Coronary artery (tissue), 2 donors: ENCODE measurements at regions not wholly inside any gene's neighbourhood (a gene's known extent, or its start where the extent isn't known, plus 50 kb on each side); places are given as distances from the start of the nearest gene placed in this dataset.

Experiments
- DNase-seq: peaks from one replicate; pipeline ENCODE4 v3.0.0-alpha.2; 2017; ENCODE audit warnings: low spot score
- H3K27ac ChIP-seq, 2 donors: fragments of 200-600 bp; sonication (generic); one replicate each; pipeline ENCODE4 v1.5.1; 2016 to 2019
- H3K4me3 ChIP-seq: fragments of 200-600 bp; sonication (generic); 2 replicates; pipeline ENCODE4 v1.5.1; 2016; ENCODE audit warnings: mild to moderate bottlenecking, moderate library complexity
- TF ChIP-seq, protein P1 (sequence below): fragments of 200-600 bp; sonication (generic); IDR thresholded peaks from one replicate; pipeline ENCODE4 v1.5.1; 2019; ENCODE audit warnings: antibody characterized with exemption

DNA sequence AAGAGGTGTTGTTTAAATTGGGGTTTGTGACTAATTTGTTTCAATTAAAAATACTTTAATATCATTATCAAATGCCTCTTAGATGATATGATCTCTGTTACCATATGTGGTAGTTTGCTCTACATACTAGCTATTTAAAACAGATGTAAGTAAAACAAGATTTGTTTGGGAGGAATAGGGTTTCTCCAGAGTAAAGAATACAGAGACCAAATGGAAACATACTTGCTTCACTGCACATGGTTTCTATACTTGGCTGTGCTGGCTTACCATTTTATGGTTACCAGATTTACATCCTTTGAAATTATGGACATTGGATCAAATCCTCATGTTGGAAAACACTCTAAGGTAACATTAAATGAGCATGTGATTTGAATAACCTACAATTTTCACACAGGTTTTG is 588.3 kb downstream of the CD109 start:
- TF ChIP-seq, protein P1, sequence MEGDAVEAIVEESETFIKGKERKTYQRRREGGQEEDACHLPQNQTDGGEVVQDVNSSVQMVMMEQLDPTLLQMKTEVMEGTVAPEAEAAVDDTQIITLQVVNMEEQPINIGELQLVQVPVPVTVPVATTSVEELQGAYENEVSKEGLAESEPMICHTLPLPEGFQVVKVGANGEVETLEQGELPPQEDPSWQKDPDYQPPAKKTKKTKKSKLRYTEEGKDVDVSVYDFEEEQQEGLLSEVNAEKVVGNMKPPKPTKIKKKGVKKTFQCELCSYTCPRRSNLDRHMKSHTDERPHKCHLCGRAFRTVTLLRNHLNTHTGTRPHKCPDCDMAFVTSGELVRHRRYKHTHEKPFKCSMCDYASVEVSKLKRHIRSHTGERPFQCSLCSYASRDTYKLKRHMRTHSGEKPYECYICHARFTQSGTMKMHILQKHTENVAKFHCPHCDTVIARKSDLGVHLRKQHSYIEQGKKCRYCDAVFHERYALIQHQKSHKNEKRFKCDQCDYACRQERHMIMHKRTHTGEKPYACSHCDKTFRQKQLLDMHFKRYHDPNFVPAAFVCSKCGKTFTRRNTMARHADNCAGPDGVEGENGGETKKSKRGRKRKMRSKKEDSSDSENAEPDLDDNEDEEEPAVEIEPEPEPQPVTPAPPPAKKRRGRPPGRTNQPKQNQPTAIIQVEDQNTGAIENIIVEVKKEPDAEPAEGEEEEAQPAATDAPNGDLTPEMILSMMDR, result no peak
- no peak for DNase-seq
- Histone ChIP-seq H3K27ac (no peak overlapping the region), H3K4me3 (no peak overlapping the region)

- TF ChIP-seq, protein P1, result no peak
- H3K4me3 ChIP-seq, result no peak overlapping the region
- no peak for DNase-seq
- H3K27ac ChIP-seq, result no peak overlapping the region
These were observed 587.5 kb downstream of the CD109 start for GRCh38 chr6:74283532-74283931.

DNA sequence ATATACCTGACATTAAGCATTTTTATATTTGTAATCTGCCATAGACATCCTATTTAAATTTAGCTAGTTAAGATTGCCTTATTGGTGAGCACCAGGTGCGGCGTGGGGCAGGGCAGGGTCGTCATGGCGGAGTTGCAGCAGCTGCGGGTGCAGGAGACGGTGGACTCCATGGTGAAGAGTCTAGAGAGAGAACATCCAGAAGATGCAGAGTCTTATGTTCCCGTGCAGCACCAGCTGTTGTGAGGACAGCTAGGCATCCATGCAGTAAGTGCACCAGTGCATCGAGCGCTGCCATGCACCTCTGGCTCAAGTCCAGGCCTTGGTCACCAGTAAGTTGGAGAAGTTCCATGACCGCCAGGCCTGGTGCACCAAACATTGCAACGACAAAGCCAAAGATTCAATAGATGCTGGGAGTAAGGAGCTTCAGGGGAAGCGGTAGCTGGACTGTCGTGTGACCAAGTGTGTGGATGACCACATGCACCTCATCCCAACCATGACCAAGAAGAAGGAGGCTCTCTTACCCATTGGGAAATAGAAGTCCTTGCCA is 586.2 kb downstream of the CD109 start:
- TF ChIP-seq, protein P1, result no peak
- Histone ChIP-seq H3K27ac (no peak overlapping the region), H3K4me3 (no peak overlapping the region)
- no peak for DNase-seq

- Histone ChIP-seq H3K27ac (no peak overlapping the region), H3K4me3 (no peak overlapping the region)
- TF ChIP-seq, protein P1, result no peak
- DNase-seq, result no peak
These were observed 584.2 kb downstream of the CD109 start for GRCh38 chr6:74280130-74280692.

- H3K4me3 ChIP-seq, result no peak overlapping the region
- DNase-seq, result no peak
- TF ChIP-seq, protein P1, result no peak
- H3K27ac ChIP-seq, result no peak overlapping the region
These were observed 581.8 kb downstream of the CD109 start for GRCh38 chr6:74277777-74278186.

- no peak overlapping the region for H3K4me3 ChIP-seq
- DNase-seq, result no peak
- H3K27ac ChIP-seq, result no peak overlapping the region
- TF ChIP-seq, protein P1, result no peak
These were observed 577.5 kb downstream of the CD109 start for GRCh38 chr6:74273541-74273940.

DNA sequence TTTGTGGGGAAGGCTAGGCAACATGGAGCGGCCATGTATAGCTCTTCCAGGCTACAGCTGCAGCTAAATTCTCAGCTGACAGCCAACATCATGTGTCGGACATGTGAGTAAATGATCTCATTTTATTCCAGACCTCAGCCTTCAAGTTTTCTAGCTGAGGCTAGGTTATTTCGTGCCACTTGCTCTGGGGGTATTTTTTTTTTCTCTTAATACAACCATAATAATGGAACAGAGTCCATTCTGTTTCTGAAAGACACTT is 573.5 kb downstream of the CD109 start:
- Histone ChIP-seq H3K4me3 (no peak overlapping the region), H3K27ac (no peak overlapping the region)
- DNase-seq, result no peak
- TF ChIP-seq, protein P1, result no peak
